SK-N-SH (cell line): ENCODE measurements at regions not wholly inside any gene's neighbourhood (a gene's known extent, or its start where the extent isn't known, plus 50 kb on each side); places are given as distances from the start of the nearest gene placed in this dataset.

ENCODE experiments used
- CTCF ChIA-PET: fragments of 300-600, 350-600 bp; formaldehyde crosslinking; extraction: SDS; loops from one replicate; lab custom pipeline; 2021; lab: Yijun Ruan, JAX
- POLR2A ChIA-PET: fragments of 350-600 bp; sonication (Branson Sonifier 250); formaldehyde crosslinking; extraction: SDS; loops from one replicate; lab custom pipeline; 2020; ENCODE audit warnings: antibody characterized with exemption, inconsistent platforms; lab: Yijun Ruan, JAX
- DNase-seq: peaks from one replicate; pipeline ENCODE4 v3.0.0; 2012
- H2AFZ ChIP-seq: fragments of 200-600 bp; sonication (generic); 2 replicates; pipeline ENCODE4 v1.8.1; 2016; ENCODE audit warnings: antibody characterized with exemption, mild to moderate bottlenecking, low read depth
- H3F3A ChIP-seq: fragments of 200-600 bp; sonication (generic); replicated peaks from 2 replicates; pipeline ENCODE3; 2016; ENCODE audit warnings: antibody characterized with exemption, mild to moderate bottlenecking; ENCODE audit not compliant: insufficient read depth
- H3K27ac ChIP-seq, 2 experiments: fragments of 200-500 bp in 1 of 2; fragments of 200-600 bp in 1 of 2; sonication (Bioruptor generic) in 1 of 2; sonication (generic), shearing (Covaris generic) in 1 of 2; 2 replicates each; pipeline versions ENCODE4 v1.5.1 to v1.6.1; 2014 to 2016; ENCODE audit warnings: low read depth in 2 of 2, inconsistent platforms in 1 of 2, low read length in 1 of 2, mild to moderate bottlenecking in 1 of 2, mixed read lengths in 1 of 2
- H3K27me3 ChIP-seq: fragments of 200-600 bp; sonication (generic), shearing (Covaris generic); 2 replicates; pipeline ENCODE4 v1.6.1; 2016; ENCODE audit warnings: mixed run types; ENCODE audit not compliant: insufficient read depth
- H3K36me3 ChIP-seq, 2 experiments: fragments of 200-500 bp in 1 of 2; fragments of 200-600 bp in 1 of 2; sonication (Bioruptor generic) in 1 of 2; sonication (generic) in 1 of 2; replicated peaks in 1 of 2; 2 replicates each; pipeline versions ENCODE3 to v1.5.1; 2014 to 2016; ENCODE audit warnings: low read length in 1 of 2, mild to moderate bottlenecking in 1 of 2; ENCODE audit not compliant: insufficient read depth in 2 of 2, control insufficient read depth in 1 of 2
- H3K4me1 ChIP-seq, 2 experiments: fragments of 200-500 bp in 1 of 2; fragments of 200-600 bp in 1 of 2; sonication (Bioruptor generic) in 1 of 2; sonication (generic), shearing (Covaris generic) in 1 of 2; 2 replicates each; pipeline versions ENCODE4 v1.5.1 to v1.6.1; 2014 to 2016; ENCODE audit warnings: low read depth in 1 of 2, low read length in 1 of 2, mixed run types in 1 of 2; ENCODE audit not compliant: insufficient read depth in 2 of 2, control insufficient read depth in 1 of 2
- H3K4me2 ChIP-seq: fragments of 200-600 bp; sonication (generic), shearing (Covaris generic); 2 replicates; pipeline ENCODE4 v1.6.1; 2017; ENCODE audit warnings: mixed run types
- H3K4me3 ChIP-seq, 2 experiments: fragments of 200-500 bp in 1 of 2; fragments of 200-600 bp in 1 of 2; sonication (Bioruptor generic) in 1 of 2; sonication (generic), shearing (Covaris generic) in 1 of 2; 2 replicates each; pipeline versions ENCODE4 v1.5.1 to v1.8.1; 2014 to 2016; ENCODE audit warnings: low read depth in 2 of 2, inconsistent platforms in 1 of 2, low read length in 1 of 2, mild to moderate bottlenecking in 1 of 2, mixed read lengths in 1 of 2, moderate library complexity in 1 of 2
- H3K79me2 ChIP-seq: fragments of 200-600 bp; sonication (generic); 2 replicates; pipeline ENCODE4 v1.8.1; 2017; ENCODE audit warnings: mild to moderate bottlenecking; ENCODE audit not compliant: insufficient read depth
- H3K9ac ChIP-seq: fragments of 200-600 bp; sonication (generic); 2 replicates; pipeline ENCODE4 v1.6.1; 2017; ENCODE audit warnings: mixed run types
- H3K9me2 ChIP-seq: fragments of 200-600 bp; sonication (generic); 2 replicates; pipeline ENCODE4 v1.6.1; 2017; ENCODE audit warnings: mixed run types
- H3K9me3 ChIP-seq: fragments of 200-600 bp; sonication (generic); 2 replicates; pipeline ENCODE4 v1.6.1; 2017; ENCODE audit warnings: mixed run types, mild to moderate bottlenecking, moderate library complexity
- H4K20me1 ChIP-seq: fragments of 200-600 bp; sonication (generic); 2 replicates; pipeline ENCODE4 v1.6.1; 2017; ENCODE audit warnings: mild to moderate bottlenecking, mixed run types; ENCODE audit not compliant: insufficient read depth
- ELF1 ChIP-seq: IDR thresholded peaks from 2 replicates; pipeline ENCODE4 v1.4.0; 2012
- EZH2phosphoT487 ChIP-seq: fragments of 200-600 bp; sonication (generic); IDR thresholded peaks from 2 replicates; pipeline ENCODE4 v1.6.1; 2017; ENCODE audit warnings: low read depth, mixed run types, mild to moderate bottlenecking, antibody characterized with exemption, moderate library complexity, borderline replicate concordance
- FOXM1 ChIP-seq: IDR thresholded peaks from 2 replicates; pipeline ENCODE4 v1.4.0; 2012; ENCODE audit warnings: low read depth, mild to moderate bottlenecking
- GABPA ChIP-seq: IDR thresholded peaks from 2 replicates; pipeline ENCODE4 v1.4.0; 2012; ENCODE audit warnings: low read depth, mild to moderate bottlenecking
- MAX ChIP-seq: IDR thresholded peaks from 2 replicates; pipeline ENCODE4 v1.4.0; 2012; ENCODE audit warnings: low read depth
- NRF1 ChIP-seq: IDR thresholded peaks from 2 replicates; pipeline ENCODE4 v1.6.1; 2012; ENCODE audit warnings: low read depth, mild to moderate bottlenecking, low read length
- POLR2AphosphoS5 ChIP-seq: IDR thresholded peaks from 2 replicates; pipeline ENCODE4 v1.6.1; 2012; ENCODE audit warnings: low read depth, low read length
- RAD21 ChIP-seq: IDR thresholded peaks from 2 replicates; pipeline ENCODE4 v1.6.1; 2012; ENCODE audit warnings: mild to moderate bottlenecking, low read length
- TCF12 ChIP-seq: IDR thresholded peaks from 2 replicates; pipeline ENCODE4 v1.4.0; 2012
- TEAD4 ChIP-seq: IDR thresholded peaks from 2 replicates; pipeline ENCODE4 v1.4.0; 2012; ENCODE audit warnings: mild to moderate bottlenecking, borderline replicate concordance; ENCODE audit not compliant: insufficient read depth
- YY1 ChIP-seq: IDR thresholded peaks from 2 replicates; pipeline ENCODE4 v1.4.0; 2012; ENCODE audit warnings: low read depth, mild to moderate bottlenecking
- WGBS: methylation state at CpG from one replicate; pipeline ENCODE4 v1.1.6; 2017; ENCODE audit warnings: low lambda C conversion rate; 5-methylcytosine and 5-hydroxymethylcytosine counted together
- TF ChIP-seq, protein P1 (sequence below): IDR thresholded peaks from 2 replicates; pipeline ENCODE4; 2012
- TF ChIP-seq, protein P2 (sequence below): fragments of 200-600 bp; sonication (generic); IDR thresholded peaks from 2 replicates; pipeline ENCODE4 v1.6.1; 2017; ENCODE audit warnings: antibody characterized with exemption, mild to moderate bottlenecking, moderate library complexity

DNA sequence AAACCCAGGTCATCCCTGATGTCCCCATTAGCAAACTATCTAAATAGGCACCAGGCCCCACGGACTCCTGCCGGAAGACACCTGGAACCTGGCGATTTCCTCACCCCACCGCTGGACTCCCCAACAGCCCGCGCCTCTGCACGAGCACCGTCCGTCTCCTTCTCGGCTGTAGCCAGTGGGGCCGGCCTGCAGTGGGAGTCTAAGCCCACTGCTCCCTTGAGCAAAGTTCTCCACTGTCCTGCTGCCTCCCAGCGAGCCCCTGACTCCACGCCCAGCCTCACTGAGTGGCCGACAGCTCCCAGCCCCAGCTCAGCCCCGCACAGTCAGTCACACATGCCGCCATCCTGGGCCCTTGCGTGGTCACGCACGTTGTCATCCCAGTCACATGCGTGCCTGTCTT is 211.3 kb upstream of the PPP2R2D start:
- no peak overlapping the region for H3K4me2 ChIP-seq
- no peaks in the 10 kb centered on the region for H3K36me3 ChIP-seq
- no peak for DNase-seq
- no peak overlapping the region for H3K4me3 ChIP-seq
- no peaks in the 10 kb centered on the region for H3K9me3 ChIP-seq
- H3K79me2 ChIP-seq, result no peaks in the 10 kb centered on the region
- no peaks in the 10 kb centered on the region for H3K9me2 ChIP-seq
- no peak overlapping the region for H3K27ac ChIP-seq
- no peak overlapping the region for H3K9ac ChIP-seq
- no peak overlapping the region for H2AFZ ChIP-seq
- WGBS, result 70% methylated on average over 17 of the region's 20 CpGs
- H3K27me3 ChIP-seq, result no peaks in the 10 kb centered on the region
- TF ChIP-seq FOXM1 (no peak), POLR2AphosphoS5 (no peak), MAX (no peak), ELF1 (no peak), NRF1 (no peak), TCF12 (no peak), YY1 (no peak), TEAD4 (no peak)
- TF ChIP-seq, protein P1, sequence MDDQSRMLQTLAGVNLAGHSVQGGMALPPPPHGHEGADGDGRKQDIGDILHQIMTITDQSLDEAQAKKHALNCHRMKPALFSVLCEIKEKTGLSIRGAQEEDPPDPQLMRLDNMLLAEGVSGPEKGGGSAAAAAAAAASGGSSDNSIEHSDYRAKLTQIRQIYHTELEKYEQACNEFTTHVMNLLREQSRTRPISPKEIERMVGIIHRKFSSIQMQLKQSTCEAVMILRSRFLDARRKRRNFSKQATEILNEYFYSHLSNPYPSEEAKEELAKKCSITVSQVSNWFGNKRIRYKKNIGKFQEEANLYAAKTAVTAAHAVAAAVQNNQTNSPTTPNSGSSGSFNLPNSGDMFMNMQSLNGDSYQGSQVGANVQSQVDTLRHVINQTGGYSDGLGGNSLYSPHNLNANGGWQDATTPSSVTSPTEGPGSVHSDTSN, result no peak
- TF ChIP-seq, protein P2, sequence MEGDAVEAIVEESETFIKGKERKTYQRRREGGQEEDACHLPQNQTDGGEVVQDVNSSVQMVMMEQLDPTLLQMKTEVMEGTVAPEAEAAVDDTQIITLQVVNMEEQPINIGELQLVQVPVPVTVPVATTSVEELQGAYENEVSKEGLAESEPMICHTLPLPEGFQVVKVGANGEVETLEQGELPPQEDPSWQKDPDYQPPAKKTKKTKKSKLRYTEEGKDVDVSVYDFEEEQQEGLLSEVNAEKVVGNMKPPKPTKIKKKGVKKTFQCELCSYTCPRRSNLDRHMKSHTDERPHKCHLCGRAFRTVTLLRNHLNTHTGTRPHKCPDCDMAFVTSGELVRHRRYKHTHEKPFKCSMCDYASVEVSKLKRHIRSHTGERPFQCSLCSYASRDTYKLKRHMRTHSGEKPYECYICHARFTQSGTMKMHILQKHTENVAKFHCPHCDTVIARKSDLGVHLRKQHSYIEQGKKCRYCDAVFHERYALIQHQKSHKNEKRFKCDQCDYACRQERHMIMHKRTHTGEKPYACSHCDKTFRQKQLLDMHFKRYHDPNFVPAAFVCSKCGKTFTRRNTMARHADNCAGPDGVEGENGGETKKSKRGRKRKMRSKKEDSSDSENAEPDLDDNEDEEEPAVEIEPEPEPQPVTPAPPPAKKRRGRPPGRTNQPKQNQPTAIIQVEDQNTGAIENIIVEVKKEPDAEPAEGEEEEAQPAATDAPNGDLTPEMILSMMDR, result no peak
- ChIA-PET CTCF (interaction anchor here (0.7 kb wide), 1 partner anchor 10 kb away, joined by 3 read pairs; no protein-coding TSS in a partner anchor), POLR2A (no interaction called here)
- no peaks in the 10 kb centered on the region for H3K4me1 ChIP-seq
- H3F3A ChIP-seq, result no peaks in the 10 kb centered on the region
- H4K20me1 ChIP-seq, result no peaks in the 10 kb centered on the region

DNA sequence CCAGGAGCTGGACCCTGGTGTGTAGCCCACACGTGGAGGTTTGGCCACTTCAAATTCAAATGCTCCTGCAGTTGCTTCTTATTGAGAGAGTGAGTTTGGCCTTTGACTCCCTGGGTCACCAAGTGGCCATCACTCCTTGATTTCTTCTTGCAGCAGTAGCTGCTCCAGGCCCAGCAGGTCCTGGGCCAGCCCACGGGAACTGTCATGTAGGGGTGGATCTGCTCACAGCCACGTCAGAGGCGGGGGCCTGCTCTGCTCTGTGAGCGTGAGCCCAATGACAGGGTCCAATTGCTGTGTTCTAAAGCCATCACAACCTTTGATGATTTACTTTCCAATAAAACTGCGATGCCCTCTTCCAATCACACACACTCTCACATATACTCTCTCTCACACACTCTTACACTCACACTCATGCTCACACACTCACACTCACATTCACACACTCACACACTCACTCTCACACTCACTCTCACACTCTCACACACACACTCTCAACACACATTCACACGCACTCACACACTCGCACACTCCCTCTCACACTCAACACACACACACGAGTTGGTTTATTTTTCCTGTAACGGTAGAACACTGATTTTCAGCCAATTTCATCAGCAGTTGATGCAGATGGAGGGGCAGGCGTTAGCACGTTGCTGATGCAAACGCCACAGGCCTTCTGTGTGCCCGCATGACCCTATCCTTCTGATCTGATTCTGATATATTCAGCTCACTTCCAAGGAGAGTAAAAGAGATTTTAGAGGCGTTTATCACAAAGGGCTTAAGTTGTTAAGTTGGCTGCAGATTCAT is 210.7 kb upstream of the PPP2R2D start:
- no peak for DNase-seq
- Histone ChIP-seq H3F3A (no peaks in the 10 kb centered on the region), H3K27ac (no peak overlapping the region), H3K4me3 (no peak overlapping the region), H3K9me3 (no peaks in the 10 kb centered on the region), H3K4me2 (no peak overlapping the region), H4K20me1 (no peaks in the 10 kb centered on the region), H3K27me3 (no peaks in the 10 kb centered on the region), H3K4me1 (no peaks in the 10 kb centered on the region), H2AFZ (no peak overlapping the region), H3K9me2 (no peaks in the 10 kb centered on the region), H3K36me3 (no peaks in the 10 kb centered on the region), H3K79me2 (no peaks in the 10 kb centered on the region), H3K9ac (no peak overlapping the region)
- 47% methylated on average over 15 of the region's 15 CpGs for WGBS
- ChIA-PET CTCF (no interaction called here), POLR2A (no interaction called here)
- TF ChIP-seq, protein P2, result no peak
- no peak for TF ChIP-seq RAD21
- no peak for TF ChIP-seq GABPA
- no peak for TF ChIP-seq EZH2phosphoT487
- TF ChIP-seq MAX, result no peak
- TF ChIP-seq TEAD4, result no peak
- TF ChIP-seq, all 33 proteins: peak for 0
